K562 (cell line): ENCODE measurements at regions not wholly inside any gene's neighbourhood (a gene's known extent, or its start where the extent isn't known, plus 50 kb on each side); places are given as distances from the start of the nearest gene placed in this dataset.

Experiments used
- ATAC-seq: fragments of 200-7000 bp; cut with Tn5 transposase; 3 replicates; pipeline ENCODE4 v1.9.1; 2020; ENCODE audit warnings: moderate library complexity
- BruUV-seq: library from RNA; stranded (reverse); fragments of 400-500 nt; replicated peaks from 2 replicates; lab custom pipeline; 2021; lab: Mats Ljungman, UMichigan
- CTCF ChIA-PET: fragments of 300-600 bp; formaldehyde crosslinking; extraction: SDS; loops from one replicate; lab custom pipeline; 2021; ENCODE audit warnings: low intra/inter-chr PET ratio; lab: Yijun Ruan, JAX
- POLR2A ChIA-PET: fragments of 300-600, 350-650 bp; sonication (Branson Sonifier 250); formaldehyde crosslinking; extraction: SDS; loops from one replicate; lab custom pipeline; 2021; ENCODE audit warnings: antibody characterized with exemption, inconsistent platforms; lab: Yijun Ruan, JAX
- DNase-seq, 4 experiments: peaks; one replicate each; pipeline versions ENCODE4 v3.0.0 to v3.0.0-alpha.2; 2011 to 2018; ENCODE audit warnings: low spot score in 3 of 4, mixed read lengths in 3 of 4; ENCODE audit errors: extremely low read depth in 1 of 4
- FAIRE-seq: peaks from 2 replicates; lab custom pipeline; 2011; peaks lifted over from hg19 to GRCh38; lab: Jason Lieb, UNC
- H2AFZ ChIP-seq: 2 replicates; pipeline ENCODE4 v1.6.0; 2011; ENCODE audit warnings: low read depth, low read length, control low read depth, inconsistent platforms
- H3K27ac ChIP-seq: fragments of 200-600 bp; 3 replicates; pipeline ENCODE4 v1.8.0; 2011; ENCODE audit warnings: low read depth, mild to moderate bottlenecking, control low read depth, inconsistent platforms, low read length, moderate library complexity, mixed read lengths; ENCODE audit errors: extremely low read depth
- H3K27me3 ChIP-seq, 2 experiments: fragments of 300-600 bp in 1 of 2; 2 replicates in 1 of 2; 3 replicates in 1 of 2; pipeline versions ENCODE4 v1.6.0 to v1.8.0; 2011; ENCODE audit warnings: inconsistent platforms in 2 of 2, low read length in 2 of 2, mild to moderate bottlenecking in 1 of 2, mixed read lengths in 1 of 2, moderate library complexity in 1 of 2; ENCODE audit not compliant: control insufficient read depth in 2 of 2, insufficient read depth in 2 of 2
- H3K36me3 ChIP-seq: fragments of 300-600 bp; 3 replicates; pipeline ENCODE4 v1.8.0; 2011; ENCODE audit warnings: mild to moderate bottlenecking, low read length, inconsistent platforms; ENCODE audit not compliant: control insufficient read depth, insufficient read depth
- H3K4me1 ChIP-seq, 2 experiments: fragments of 200-600 bp in 1 of 2; replicated peaks in 1 of 2; 2 replicates in 1 of 2; 3 replicates in 1 of 2; pipeline versions ENCODE4 v1.5.1 to v1.8.0; 2011; ENCODE audit warnings: inconsistent platforms in 2 of 2, low read length in 2 of 2, mild to moderate bottlenecking in 1 of 2, mixed read lengths in 1 of 2, moderate library complexity in 1 of 2; ENCODE audit not compliant: control insufficient read depth in 2 of 2, insufficient read depth in 2 of 2
- H3K4me2 ChIP-seq: 2 replicates; pipeline ENCODE4 v1.6.1; 2011; ENCODE audit warnings: low read length, control low read depth, inconsistent platforms, mixed read lengths; ENCODE audit not compliant: insufficient read depth
- H3K4me3 ChIP-seq: fragments of 200-600 bp; sonication (generic), shearing (Covaris generic); 2 replicates; pipeline ENCODE4 v1.5.1; 2016; ENCODE audit warnings: control low read depth, inconsistent platforms
- H3K79me2 ChIP-seq: fragments of 200-600 bp; 3 replicates; pipeline ENCODE4 v1.8.0; 2011; ENCODE audit warnings: low read length, inconsistent platforms; ENCODE audit not compliant: control insufficient read depth, insufficient read depth
- H3K9ac ChIP-seq, 2 experiments: 2 replicates each; pipeline versions ENCODE4 v1.6.0 to v1.6.1; 2011; ENCODE audit warnings: low read depth in 2 of 2, low read length in 2 of 2, control low read depth in 1 of 2, inconsistent platforms in 1 of 2, mild to moderate bottlenecking in 1 of 2, mixed read lengths in 1 of 2; ENCODE audit not compliant: insufficient read depth in 1 of 2
- H3K9me1 ChIP-seq: one replicate; pipeline ENCODE4 v1.6.0; 2011; ENCODE audit warnings: inconsistent platforms, mild to moderate bottlenecking, low read length, moderate library complexity; ENCODE audit not compliant: control insufficient read depth, insufficient read depth
- H3K9me3 ChIP-seq: replicated peaks from 2 replicates; pipeline ENCODE4 v1.5.1; 2011; ENCODE audit warnings: low read depth, low read length, inconsistent platforms; ENCODE audit not compliant: control insufficient read depth, insufficient read depth
- H4K20me1 ChIP-seq: replicated peaks from 2 replicates; pipeline ENCODE4 v1.6.1; 2011; ENCODE audit warnings: low read length, inconsistent platforms, mixed read lengths; ENCODE audit not compliant: control insufficient read depth, insufficient read depth
- BMI1 ChIP-seq: fragments of 150-350 bp; IDR thresholded peaks from 2 replicates; pipeline ENCODE4 v1.6.1; 2014; ENCODE audit warnings: low read length
- BRF1 ChIP-seq: IDR thresholded peaks from 3 replicates; pipeline ENCODE4 v1.6.1; 2011; ENCODE audit warnings: borderline replicate concordance, mild to moderate bottlenecking; ENCODE audit not compliant: insufficient read length; ENCODE audit errors: extremely low read depth
- CBX1 ChIP-seq: sonication (generic); IDR thresholded peaks from 2 replicates; pipeline ENCODE4 v1.6.1; 2016; ENCODE audit warnings: antibody characterized with exemption, low read depth, mild to moderate bottlenecking
- FOXK1 ChIP-seq: sonication (generic); formaldehyde crosslinking; IDR thresholded peaks from 2 replicates; pipeline ENCODE4 v1.8.0; 2022; ENCODE audit warnings: missing genetic modification reagents, mild to moderate bottlenecking, borderline replicate concordance
- MTA3 ChIP-seq: fragments of 450-650 bp; formaldehyde crosslinking; IDR thresholded peaks from 2 replicates; pipeline ENCODE4 v1.6.1; 2017; ENCODE audit warnings: mild to moderate bottlenecking, borderline replicate concordance
- NFRKB ChIP-seq: fragments of 450-650 bp; IDR thresholded peaks from 2 replicates; pipeline ENCODE4 v1.6.1; 2016; ENCODE audit warnings: low read depth
- SMARCE1 ChIP-seq: fragments of 450-650 bp; IDR thresholded peaks from 2 replicates; pipeline ENCODE4 v1.7.1; 2016; ENCODE audit warnings: mild to moderate bottlenecking
- ZNF24 ChIP-seq: fragments of 450-650 bp; IDR thresholded peaks from 2 replicates; pipeline ENCODE4 v1.6.1; 2016
- ZNF780A ChIP-seq: fragments of 250-450 bp; sonication (Bioruptor Pico); IDR thresholded peaks from 2 replicates; pipeline ENCODE4 v1.5.0; 2021; ENCODE audit warnings: mild to moderate bottlenecking
- WGBS: fragments of 100-300 bp; shearing (Covaris generic); methylation state at CpG from one replicate; pipeline ENCODE4 v1.1.6; 2016; ENCODE audit warnings: low coverage, mixed read lengths; ENCODE audit not compliant: insufficient coverage; ENCODE audit errors: missing lambda C conversion rate; 5-methylcytosine and 5-hydroxymethylcytosine counted together
- in situ Hi-C: fragments of 300-500 bp; cut with MboI; formaldehyde crosslinking; loops from 4 replicates; pipeline ENCODE4 v1.15.0; 2018; ENCODE audit warnings: inconsistent platforms, mixed read lengths
- intact Hi-C: fragments of 100-400 bp; cut with micrococcal nuclease; formaldehyde crosslinking; loops from 2 replicates; pipeline ENCODE4 v1.14.2; 2022
- TF ChIP-seq, protein P1 (sequence below): fragments of 450-650 bp; IDR thresholded peaks from one replicate; pipeline ENCODE4 v1.6.1; 2018; ENCODE audit warnings: mild to moderate bottlenecking, moderate library complexity; ENCODE audit not compliant: partially characterized antibody
- TF ChIP-seq, protein P2 (sequence below): fragments of 450-650 bp; IDR thresholded peaks from 2 replicates; pipeline ENCODE4 v1.6.1; 2018; ENCODE audit warnings: mild to moderate bottlenecking, low read depth; ENCODE audit not compliant: partially characterized antibody
- TF ChIP-seq, protein P3 (sequence below): fragments of 150-350 bp; conservative IDR thresholded peaks from 2 replicates; pipeline ENCODE4 v1.6.1; 2014; ENCODE audit warnings: low read length
- TF ChIP-seq, protein P4 (sequence below): fragments of 250-450 bp; sonication (Bioruptor Pico); IDR thresholded peaks from 2 replicates; pipeline ENCODE4 v1.9.0; 2021; ENCODE audit warnings: mild to moderate bottlenecking, inconsistent platforms

DNA sequence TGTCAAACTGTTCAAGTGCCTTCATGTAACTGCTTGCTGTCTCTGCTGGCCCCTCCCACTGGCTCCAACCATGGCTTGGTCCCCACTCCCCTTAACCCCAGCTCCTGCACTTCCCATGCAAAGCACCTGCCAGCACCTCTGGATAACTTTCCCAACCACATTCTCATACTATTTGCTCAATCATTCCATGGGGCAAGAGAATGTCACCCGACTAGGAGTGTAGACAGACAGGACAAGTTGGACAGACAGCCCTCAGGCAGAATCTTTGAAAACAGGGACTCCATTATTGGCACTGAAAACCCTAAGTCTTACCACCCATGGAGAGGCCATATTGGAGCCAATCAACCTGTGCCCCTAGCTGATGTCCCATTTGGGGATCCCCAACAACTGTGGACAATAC lies 246.5 kb downstream of the RPLP1 start:
- no peak for DNase-seq
- CTCF ChIA-PET: no interaction called here
- no peak for ATAC-seq
- Histone ChIP-seq H3K4me1 (no peaks in the 10 kb centered on the region), H3K9ac (no peak overlapping the region), H3K4me2 (no peak overlapping the region), H3K9me1 (no peaks in the 10 kb centered on the region), H4K20me1 (no peaks in the 10 kb centered on the region), H3K27ac (no peak overlapping the region), H3K27me3 (peaks cover 0 to 4% of the 10 kb centered on the region in 2 experiments; a peak in 1 of 5 replicates), H2AFZ (no peak overlapping the region), H3K9me3 (no peaks in the 10 kb centered on the region), H3K36me3 (no peaks in the 10 kb centered on the region), H3K79me2 (no peaks in the 10 kb centered on the region), H3K4me3 (no peak overlapping the region)
- intact Hi-C loops: no loop called here
- POLR2A ChIA-PET: no interaction called here
- 0% methylated on average over 1 of the region's 1 CpG for WGBS
- no peak for FAIRE-seq
- in situ Hi-C loops: no loop called here
- TF ChIP-seq, protein P1, sequence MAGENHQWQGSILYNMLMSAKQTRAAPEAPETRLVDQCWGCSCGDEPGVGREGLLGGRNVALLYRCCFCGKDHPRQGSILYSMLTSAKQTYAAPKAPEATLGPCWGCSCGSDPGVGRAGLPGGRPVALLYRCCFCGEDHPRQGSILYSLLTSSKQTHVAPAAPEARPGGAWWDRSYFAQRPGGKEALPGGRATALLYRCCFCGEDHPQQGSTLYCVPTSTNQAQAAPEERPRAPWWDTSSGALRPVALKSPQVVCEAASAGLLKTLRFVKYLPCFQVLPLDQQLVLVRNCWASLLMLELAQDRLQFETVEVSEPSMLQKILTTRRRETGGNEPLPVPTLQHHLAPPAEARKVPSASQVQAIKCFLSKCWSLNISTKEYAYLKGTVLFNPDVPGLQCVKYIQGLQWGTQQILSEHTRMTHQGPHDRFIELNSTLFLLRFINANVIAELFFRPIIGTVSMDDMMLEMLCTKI: no peak
- TF ChIP-seq BRF1 (no peak), BMI1 (no peak), ZNF24 (no peak), MTA3 (no peak), NFRKB (no peak), ZNF780A (CRISPR knock-in tag) (no peak), FOXK1 (CRISPR knock-in tag) (no peak), CBX1 (no peak), SMARCE1 (no peak)
- TF ChIP-seq, protein P2, sequence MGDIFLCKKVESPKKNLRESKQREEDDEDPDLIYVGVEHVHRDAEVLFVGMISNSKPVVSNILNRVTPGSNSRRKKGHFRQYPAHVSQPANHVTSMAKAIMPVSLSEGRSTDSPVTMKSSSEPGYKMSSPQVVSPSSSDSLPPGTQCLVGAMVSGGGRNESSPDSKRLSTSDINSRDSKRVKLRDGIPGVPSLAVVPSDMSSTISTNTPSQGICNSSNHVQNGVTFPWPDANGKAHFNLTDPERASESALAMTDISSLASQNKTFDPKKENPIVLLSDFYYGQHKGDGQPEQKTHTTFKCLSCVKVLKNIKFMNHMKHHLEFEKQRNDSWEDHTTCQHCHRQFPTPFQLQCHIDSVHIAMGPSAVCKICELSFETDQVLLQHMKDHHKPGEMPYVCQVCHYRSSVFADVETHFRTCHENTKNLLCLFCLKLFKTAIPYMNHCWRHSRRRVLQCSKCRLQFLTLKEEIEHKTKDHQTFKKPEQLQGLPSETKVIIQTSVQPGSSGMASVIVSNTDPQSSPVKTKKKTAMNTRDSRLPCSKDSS: no peak
- TF ChIP-seq, protein P3, sequence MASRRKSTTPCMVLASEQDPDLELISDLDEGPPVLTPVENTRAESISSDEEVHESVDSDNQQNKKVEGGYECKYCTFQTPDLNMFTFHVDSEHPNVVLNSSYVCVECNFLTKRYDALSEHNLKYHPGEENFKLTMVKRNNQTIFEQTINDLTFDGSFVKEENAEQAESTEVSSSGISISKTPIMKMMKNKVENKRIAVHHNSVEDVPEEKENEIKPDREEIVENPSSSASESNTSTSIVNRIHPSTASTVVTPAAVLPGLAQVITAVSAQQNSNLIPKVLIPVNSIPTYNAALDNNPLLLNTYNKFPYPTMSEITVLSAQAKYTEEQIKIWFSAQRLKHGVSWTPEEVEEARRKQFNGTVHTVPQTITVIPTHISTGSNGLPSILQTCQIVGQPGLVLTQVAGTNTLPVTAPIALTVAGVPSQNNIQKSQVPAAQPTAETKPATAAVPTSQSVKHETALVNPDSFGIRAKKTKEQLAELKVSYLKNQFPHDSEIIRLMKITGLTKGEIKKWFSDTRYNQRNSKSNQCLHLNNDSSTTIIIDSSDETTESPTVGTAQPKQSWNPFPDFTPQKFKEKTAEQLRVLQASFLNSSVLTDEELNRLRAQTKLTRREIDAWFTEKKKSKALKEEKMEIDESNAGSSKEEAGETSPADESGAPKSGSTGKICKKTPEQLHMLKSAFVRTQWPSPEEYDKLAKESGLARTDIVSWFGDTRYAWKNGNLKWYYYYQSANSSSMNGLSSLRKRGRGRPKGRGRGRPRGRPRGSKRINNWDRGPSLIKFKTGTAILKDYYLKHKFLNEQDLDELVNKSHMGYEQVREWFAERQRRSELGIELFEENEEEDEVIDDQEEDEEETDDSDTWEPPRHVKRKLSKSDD: no peak
- TF ChIP-seq, protein P4, sequence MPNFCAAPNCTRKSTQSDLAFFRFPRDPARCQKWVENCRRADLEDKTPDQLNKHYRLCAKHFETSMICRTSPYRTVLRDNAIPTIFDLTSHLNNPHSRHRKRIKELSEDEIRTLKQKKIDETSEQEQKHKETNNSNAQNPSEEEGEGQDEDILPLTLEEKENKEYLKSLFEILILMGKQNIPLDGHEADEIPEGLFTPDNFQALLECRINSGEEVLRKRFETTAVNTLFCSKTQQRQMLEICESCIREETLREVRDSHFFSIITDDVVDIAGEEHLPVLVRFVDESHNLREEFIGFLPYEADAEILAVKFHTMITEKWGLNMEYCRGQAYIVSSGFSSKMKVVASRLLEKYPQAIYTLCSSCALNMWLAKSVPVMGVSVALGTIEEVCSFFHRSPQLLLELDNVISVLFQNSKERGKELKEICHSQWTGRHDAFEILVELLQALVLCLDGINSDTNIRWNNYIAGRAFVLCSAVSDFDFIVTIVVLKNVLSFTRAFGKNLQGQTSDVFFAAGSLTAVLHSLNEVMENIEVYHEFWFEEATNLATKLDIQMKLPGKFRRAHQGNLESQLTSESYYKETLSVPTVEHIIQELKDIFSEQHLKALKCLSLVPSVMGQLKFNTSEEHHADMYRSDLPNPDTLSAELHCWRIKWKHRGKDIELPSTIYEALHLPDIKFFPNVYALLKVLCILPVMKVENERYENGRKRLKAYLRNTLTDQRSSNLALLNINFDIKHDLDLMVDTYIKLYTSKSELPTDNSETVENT (CRISPR knock-in tag): no peak
- BruUV-seq: no TSS peak
